Right cardiac atrium (tissue), 5 donors: ENCODE measurements at regions not wholly inside any gene's neighbourhood (a gene's known extent, or its start where the extent isn't known, plus 50 kb on each side); places are given as distances from the start of the nearest gene placed in this dataset.
A peak's percentile ranks its signal among the peaks of the same experiment; 100 is the strongest.

Experiments
- ATAC-seq, 2 donors: fragments of 200-7000 bp; cut with Tn5 transposase; one replicate each; pipeline versions ENCODE4 v1.8.0 to v1.9.1; 2020; ENCODE audit warnings: moderate library complexity in 2 of 2, mild to moderate bottlenecking in 1 of 2
- DNase-seq, 3 donors: peaks; one replicate each; pipeline ENCODE4 v3.0.0-alpha.2; 2020
- H3K27ac ChIP-seq: one replicate; pipeline ENCODE4 v1.5.1; 2013; ENCODE audit warnings: mild to moderate bottlenecking, low read length, control low read depth, moderate library complexity
- H3K27me3 ChIP-seq: one replicate; pipeline ENCODE4 v1.6.1; 2013; ENCODE audit not compliant: control insufficient read depth, insufficient read depth
- H3K4me1 ChIP-seq: one replicate; pipeline ENCODE4 v1.6.1; 2013; ENCODE audit warnings: low read length; ENCODE audit not compliant: control insufficient read depth, insufficient read depth
- H3K4me3 ChIP-seq: one replicate; pipeline ENCODE4 v1.5.1; 2013; ENCODE audit warnings: low read length, control low read depth
- H3K9me3 ChIP-seq: one replicate; pipeline ENCODE4 v1.6.1; 2013; ENCODE audit warnings: low read length; ENCODE audit not compliant: control insufficient read depth
- WGBS: extraction: QIAGEN DNeasy Blood & Tissue Kit; methylation state at CpG from one replicate; pipeline ENCODE4 v1.1.7; 2013; 5-methylcytosine and 5-hydroxymethylcytosine counted together
- intact Hi-C, 4 donors: fragments of 100-400 bp; cut with DNase I; formaldehyde crosslinking; loops; one replicate each; pipeline versions ENCODE4 v1.11.0 to v1.14.0; 2022 to 2023
- donor health status: healthy with polysubstance abuse.
- donor health status: DM: no; HTN: yes; CAD: no.
- donor health status: DM: no; HTN: no; CAD: no.
- donor health status: DM: no; HTN: yes; CAD: no; lungs with severe emphysema.
- donor health status: DM: yes; HTN: yes; CAD: no.

DNA sequence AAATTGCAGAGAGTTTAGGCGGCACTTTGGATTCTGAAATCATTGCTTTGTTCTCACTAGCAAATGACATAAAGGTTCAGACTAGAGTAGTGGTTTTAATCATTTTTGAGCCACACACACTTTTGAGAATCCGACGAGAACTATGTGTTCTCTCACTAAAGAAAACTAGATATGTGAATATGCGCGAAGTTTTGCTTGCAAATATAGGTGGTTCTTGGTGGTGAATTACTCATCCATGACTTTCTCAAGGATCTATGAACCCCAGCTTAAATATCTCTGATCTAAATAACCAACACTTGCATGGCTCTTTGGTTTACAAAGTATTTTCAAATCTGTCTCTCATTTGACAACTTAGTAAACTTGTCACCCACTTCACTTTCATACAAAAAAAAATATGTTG is 54.8 kb downstream of the NOG start:
- Histone ChIP-seq H3K27ac (no peak overlapping the region), H3K9me3 (no peaks in the 10 kb centered on the region), H3K27me3 (no peaks in the 10 kb centered on the region), H3K4me3 (no peak overlapping the region), H3K4me1 (no peaks in the 10 kb centered on the region)
- intact Hi-C loops = no loop called here
- DNase-seq (no peak), ATAC-seq (no peak)
- WGBS = 79% methylated on average over 5 of the region's 5 CpGs

- H3K9me3 ChIP-seq = no peaks in the 10 kb centered on the region
- no peaks in the 10 kb centered on the region for H3K27me3 ChIP-seq
- no peak for DNase-seq
- no peak for ATAC-seq
- no peak overlapping the region for H3K27ac ChIP-seq
- WGBS = 74% methylated on average over 2 of the region's 2 CpGs
- H3K4me3 ChIP-seq = no peak overlapping the region
- H3K4me1 ChIP-seq = no peaks in the 10 kb centered on the region
- intact Hi-C loops = no loop called here
These were observed 55.3 kb downstream of the NOG start for GRCh38 chr17:56648806-56649205.

GRCh38 chr17:56652628-56653027 is 59.1 kb downstream of the NOG start:
- Histone ChIP-seq H3K27ac (no peak overlapping the region), H3K9me3 (peaks cover 2% of the 10 kb centered on the region), H3K4me3 (no peak overlapping the region), H3K27me3 (no peaks in the 10 kb centered on the region), H3K4me1 (no peaks in the 10 kb centered on the region)
- DNase-seq = no peak
- intact Hi-C loops = no loop called here
- 27% methylated on average over 2 of the region's 2 CpGs for WGBS
- ATAC-seq = no peak

- H3K4me1 ChIP-seq = no peaks in the 10 kb centered on the region
- no peak overlapping the region for H3K4me3 ChIP-seq
- H3K27me3 ChIP-seq = no peaks in the 10 kb centered on the region
- intact Hi-C loops = no loop called here
- H3K9me3 ChIP-seq = peaks cover 2% of the 10 kb centered on the region
- DNase-seq = no peak
- WGBS = 42% methylated on average over 3 of the region's 3 CpGs
- H3K27ac ChIP-seq = no peak overlapping the region
- no peak for ATAC-seq
These were observed 60.4 kb downstream of the NOG start for GRCh38 chr17:56653877-56654276.

GRCh38 chr17:56656701-56657327 is 63.3 kb downstream of the NOG start:
- H3K4me1 ChIP-seq = no peaks in the 10 kb centered on the region
- DNase-seq = no peak
- H3K9me3 ChIP-seq = peaks cover 2% of the 10 kb centered on the region
- no peak overlapping the region for H3K27ac ChIP-seq
- WGBS = 70% methylated on average over 5 of the region's 5 CpGs
- no peak overlapping the region for H3K4me3 ChIP-seq
- no peak for ATAC-seq
- no peaks in the 10 kb centered on the region for H3K27me3 ChIP-seq
- intact Hi-C loops = no loop called here

DNA sequence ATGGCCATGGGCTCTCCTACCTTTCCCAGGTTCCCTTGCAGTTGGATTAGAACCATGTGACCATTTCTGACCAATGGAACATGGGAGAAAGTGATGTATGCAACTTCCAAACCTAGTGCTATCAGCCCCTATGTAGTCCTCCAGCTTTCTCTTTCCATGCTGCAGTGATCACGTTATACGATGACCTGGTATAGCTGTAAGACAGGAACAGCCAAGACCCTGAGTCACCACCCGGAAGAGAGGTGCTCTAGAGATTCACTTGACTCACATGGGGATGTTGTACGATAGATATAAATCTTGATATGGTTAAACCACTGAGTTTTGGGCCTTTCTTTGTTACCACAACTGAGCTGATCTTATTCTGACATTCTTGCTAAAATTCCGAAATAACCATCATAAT is 65.1 kb downstream of the NOG start:
- intact Hi-C loops = no loop called here
- WGBS = 94% methylated on average over 5 of the region's 5 CpGs
- Histone ChIP-seq H3K27ac (no peak overlapping the region), H3K27me3 (no peaks in the 10 kb centered on the region), H3K9me3 (peaks cover 2% of the 10 kb centered on the region), H3K4me1 (no peaks in the 10 kb centered on the region), H3K4me3 (no peak overlapping the region)
- no peak for ATAC-seq
- DNase-seq = no peak

GRCh38 chr17:56659622-56660021 is 66.1 kb downstream of the NOG start:
- Histone ChIP-seq H3K9me3 (peaks cover 2% of the 10 kb centered on the region), H3K27me3 (no peaks in the 10 kb centered on the region), H3K4me1 (no peaks in the 10 kb centered on the region), H3K27ac (no peak overlapping the region), H3K4me3 (no peak overlapping the region)
- ATAC-seq (no peak), DNase-seq (no peak)
- intact Hi-C loops = no loop called here

DNA sequence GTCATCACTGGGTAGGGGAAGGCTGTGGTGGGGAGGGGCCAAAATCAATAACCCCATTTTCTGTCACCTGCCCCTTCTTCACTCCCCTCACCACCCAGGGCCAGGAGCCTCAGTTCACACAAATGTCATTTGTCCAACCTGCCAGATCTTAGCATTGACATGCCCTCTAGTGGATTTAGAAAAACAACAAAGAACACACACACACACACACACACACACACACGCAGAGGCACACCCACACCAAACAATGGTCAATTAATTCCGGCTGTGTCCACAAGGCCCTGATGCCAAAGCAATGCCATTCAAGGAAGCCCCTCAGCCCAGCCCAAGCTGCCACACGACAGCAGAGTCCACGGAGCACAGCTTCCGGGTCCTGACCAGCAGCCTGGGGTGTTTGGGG is 68.4 kb downstream of the NOG start:
- ATAC-seq (no peak), DNase-seq (peak in 1 of 3 donors; percentile 11)
- Histone ChIP-seq H3K27ac (no peak overlapping the region), H3K27me3 (no peaks in the 10 kb centered on the region), H3K4me3 (no peak overlapping the region), H3K4me1 (no peaks in the 10 kb centered on the region), H3K9me3 (no peaks in the 10 kb centered on the region)
- WGBS = 71% methylated on average over 5 of the region's 5 CpGs
- intact Hi-C loops = no loop called here

GRCh38 chr17:56665864-56666263 is 72.4 kb downstream of the NOG start:
- intact Hi-C loops = no loop called here
- peak in 1 of 3 donors; percentile 13 for DNase-seq
- Histone ChIP-seq H3K27me3 (no peaks in the 10 kb centered on the region), H3K4me3 (no peak overlapping the region), H3K9me3 (no peaks in the 10 kb centered on the region), H3K4me1 (no peaks in the 10 kb centered on the region), H3K27ac (no peak overlapping the region)
- 26% methylated on average over 6 of the region's 6 CpGs for WGBS
- ATAC-seq = no peak

DNA sequence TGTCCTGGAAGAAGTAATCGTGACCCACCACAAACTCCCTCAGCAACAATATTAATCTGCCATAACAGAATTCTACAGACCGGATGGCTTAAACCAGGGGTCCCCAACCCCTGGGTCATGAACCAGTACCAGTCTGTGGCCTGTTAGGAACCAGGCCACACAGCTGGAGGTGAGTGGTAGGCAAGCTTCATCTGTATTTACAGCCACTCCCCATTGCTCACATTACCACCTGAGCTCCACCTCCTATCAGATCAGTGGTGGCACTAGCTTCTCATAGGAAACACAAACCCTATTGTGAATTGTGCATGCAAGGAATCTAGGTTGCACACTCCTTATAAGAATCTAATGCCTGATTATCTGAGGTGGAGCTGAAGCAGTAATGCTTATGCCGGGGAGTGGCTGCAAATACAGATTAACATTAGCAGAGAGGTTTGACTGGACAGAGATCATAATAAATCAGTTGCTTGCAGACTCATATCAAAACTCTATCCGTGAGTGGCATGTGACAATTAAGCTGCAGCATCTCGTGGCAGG is 74.5 kb downstream of the NOG start:
- no peak for ATAC-seq
- H3K4me1 ChIP-seq = no peaks in the 10 kb centered on the region
- intact Hi-C loops = no loop called here
- no peak for DNase-seq
- H3K27ac ChIP-seq = no peak overlapping the region
- no peaks in the 10 kb centered on the region for H3K9me3 ChIP-seq
- H3K4me3 ChIP-seq = no peak overlapping the region
- 67% methylated on average over 5 of the region's 5 CpGs for WGBS
- no peaks in the 10 kb centered on the region for H3K27me3 ChIP-seq

DNA sequence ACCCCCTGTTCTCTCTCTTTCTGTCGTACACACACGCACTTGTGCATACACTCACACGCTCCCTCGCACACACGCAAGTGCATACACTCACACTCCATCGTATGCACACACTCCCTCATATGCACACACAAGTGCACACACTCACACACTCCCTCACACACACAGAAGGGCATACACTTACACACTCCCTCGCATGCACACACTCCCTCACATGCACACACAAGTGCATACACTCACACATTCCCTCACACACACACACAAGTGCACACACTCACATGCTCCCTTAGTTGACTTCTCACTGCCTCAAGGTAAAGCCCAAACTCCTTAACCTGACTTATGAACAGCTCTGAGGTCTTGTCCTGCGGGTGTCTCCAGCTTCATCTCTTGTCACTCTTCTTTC is 78.7 kb downstream of the NOG start:
- H3K27me3 ChIP-seq = no peaks in the 10 kb centered on the region
- 91% methylated on average over 8 of the region's 8 CpGs for WGBS
- DNase-seq = no peak
- intact Hi-C loops = loop anchor here in 1 of 4 donors (10.0 kb wide), 1 partner anchor 77 kb away; the partner anchor contains the start of gene NOG
- ATAC-seq = no peak
- H3K9me3 ChIP-seq = no peaks in the 10 kb centered on the region
- H3K4me3 ChIP-seq = no peak overlapping the region
- H3K27ac ChIP-seq = no peak overlapping the region
- no peaks in the 10 kb centered on the region for H3K4me1 ChIP-seq
